H1 (cell line): ENCODE measurements at regions not wholly inside any gene's neighbourhood (a gene's known extent, or its start where the extent isn't known, plus 50 kb on each side); places are given as distances from the start of the nearest gene placed in this dataset.

ENCODE experiments used
- CTCF ChIA-PET: fragments of 300-600 bp; sonication (Branson Sonifier 250); formaldehyde crosslinking; loops from one replicate; lab custom pipeline; 2021; ENCODE audit not compliant: partially characterized antibody; lab: Charles Lee
- POLR2A ChIA-PET: fragments of 300-600 bp; sonication (Branson Sonifier 250); formaldehyde crosslinking; loops from one replicate; lab custom pipeline; 2021; ENCODE audit warnings: inconsistent platforms; ENCODE audit not compliant: partially characterized antibody; lab: Charles Lee
- DNase-seq, 2 experiments: peaks; one replicate each; pipeline versions ENCODE4 v3.0.0 to v3.0.0-alpha.2; 2010 to 2022; ENCODE audit warnings: low spot score in 2 of 2, low read depth in 1 of 2, mixed read lengths in 1 of 2
- FAIRE-seq: peaks from 2 replicates; lab custom pipeline; 2011; peaks lifted over from hg19 to GRCh38; lab: Jason Lieb, UNC
- H2AFZ ChIP-seq: 2 replicates; pipeline ENCODE4 v1.8.1; 2012; ENCODE audit warnings: low read length, inconsistent platforms
- H2AK5ac ChIP-seq: 2 replicates; pipeline ENCODE4 v1.6.1; 2013; ENCODE audit warnings: low read depth, low read length
- H2BK120ac ChIP-seq: replicated peaks from 2 replicates; pipeline ENCODE3; 2013; ENCODE audit warnings: low read depth, low read length, inconsistent platforms
- H2BK12ac ChIP-seq: 2 replicates; pipeline ENCODE4 v1.6.1; 2013; ENCODE audit warnings: low read depth, low read length
- H2BK15ac ChIP-seq: 2 replicates; pipeline ENCODE4 v1.6.1; 2013; ENCODE audit warnings: low read length
- H2BK20ac ChIP-seq: 2 replicates; pipeline ENCODE4 v1.6.1; 2013; ENCODE audit warnings: low read length
- H2BK5ac ChIP-seq: 2 replicates; pipeline ENCODE4 v1.6.1; 2013; ENCODE audit warnings: low read depth, low read length
- H3K14ac ChIP-seq: 2 replicates; pipeline ENCODE4 v1.6.1; 2013; ENCODE audit warnings: inconsistent platforms; ENCODE audit not compliant: insufficient read length
- H3K18ac ChIP-seq: 2 replicates; pipeline ENCODE4 v1.6.1; 2013; ENCODE audit warnings: low read length; ENCODE audit errors: extremely low read depth
- H3K23ac ChIP-seq: 2 replicates; pipeline ENCODE4 v1.6.1; 2013; ENCODE audit warnings: inconsistent platforms; ENCODE audit not compliant: insufficient read length
- H3K23me2 ChIP-seq: 2 replicates; pipeline ENCODE4 v1.6.1; 2013; ENCODE audit warnings: low read depth, low read length
- H3K27ac ChIP-seq: 2 replicates; pipeline ENCODE4 v1.6.1; 2011; ENCODE audit warnings: low read depth, low read length, inconsistent platforms
- H3K27me3 ChIP-seq, 4 experiments: replicated peaks in 1 of 4; 1 replicate in 1 of 4; 2 replicates in 3 of 4; pipeline versions ENCODE4 v1.6.1 to v1.8.1; 2011 to 2013; ENCODE audit warnings: low read length in 3 of 4, mild to moderate bottlenecking in 3 of 4, inconsistent platforms in 2 of 4, mixed read lengths in 2 of 4, moderate library complexity in 1 of 4; ENCODE audit not compliant: control insufficient read depth in 3 of 4, insufficient read depth in 3 of 4; ENCODE audit errors: extremely low read depth in 1 of 4
- H3K36me3 ChIP-seq, 4 experiments: 2 replicates each; pipeline versions ENCODE4 v1.6.1 to v1.8.1; 2011 to 2013; ENCODE audit warnings: mild to moderate bottlenecking in 4 of 4, low read length in 3 of 4, moderate library complexity in 2 of 4, control low read depth in 1 of 4, inconsistent platforms in 1 of 4; ENCODE audit not compliant: insufficient read depth in 4 of 4, control insufficient read depth in 2 of 4
- H3K4ac ChIP-seq: replicated peaks from 2 replicates; pipeline ENCODE3; 2013; ENCODE audit warnings: low read length, low read depth, mixed read lengths, inconsistent platforms; ENCODE audit not compliant: insufficient read length
- H3K4me1 ChIP-seq, 4 experiments: replicated peaks in 1 of 4; 1 replicate in 1 of 4; 2 replicates in 3 of 4; pipeline versions ENCODE4 v1.6.1 to v1.8.1; 2011 to 2013; ENCODE audit warnings: low read length in 3 of 4, inconsistent platforms in 2 of 4, mixed read lengths in 1 of 4; ENCODE audit not compliant: insufficient read depth in 4 of 4, control insufficient read depth in 3 of 4
- H3K4me2 ChIP-seq, 2 experiments: 2 replicates each; pipeline versions ENCODE4 v1.6.1 to v1.8.1; 2011 to 2013; ENCODE audit warnings: low read depth in 2 of 2, low read length in 2 of 2, control low read depth in 1 of 2, inconsistent platforms in 1 of 2, mild to moderate bottlenecking in 1 of 2; ENCODE audit not compliant: insufficient read depth in 1 of 2
- H3K4me3 ChIP-seq, 4 experiments: fragments of 200-600, 300-600 bp in 1 of 4; sonication (generic), shearing (Covaris generic), sonication (Bioruptor Twin) in 1 of 4; 2 replicates each; pipeline versions ENCODE4 v1.5.1 to v1.8.1; 2011 to 2016; ENCODE audit warnings: low read length in 4 of 4, low read depth in 3 of 4, control low read depth in 2 of 4, inconsistent platforms in 2 of 4, mild to moderate bottlenecking in 2 of 4, mixed read lengths in 1 of 4, moderate library complexity in 1 of 4; ENCODE audit not compliant: insufficient read depth in 2 of 4; ENCODE audit errors: extremely low read depth in 1 of 4
- H3K56ac ChIP-seq: replicated peaks from 2 replicates; pipeline ENCODE3; 2013; ENCODE audit warnings: low read depth, mild to moderate bottlenecking, mixed read lengths, low read length, inconsistent platforms; ENCODE audit not compliant: insufficient read length
- H3K79me1 ChIP-seq: 2 replicates; pipeline ENCODE4 v1.6.1; 2013; ENCODE audit warnings: low read depth, low read length, control low read depth
- H3K79me2 ChIP-seq, 2 experiments: 2 replicates each; pipeline versions ENCODE4 v1.6.1 to v1.8.1; 2012 to 2013; ENCODE audit warnings: low read length in 2 of 2, mild to moderate bottlenecking in 2 of 2, inconsistent platforms in 1 of 2; ENCODE audit not compliant: insufficient read depth in 2 of 2, control insufficient read depth in 1 of 2
- H3K9ac ChIP-seq, 4 experiments: replicated peaks in 1 of 4; 1 replicate in 1 of 4; 2 replicates in 3 of 4; pipeline versions ENCODE4 v1.6.1 to v1.8.1; 2011 to 2013; ENCODE audit warnings: low read depth in 3 of 4, low read length in 3 of 4, control low read depth in 2 of 4, mild to moderate bottlenecking in 2 of 4, moderate library complexity in 2 of 4, inconsistent platforms in 1 of 4; ENCODE audit errors: extremely low read depth in 1 of 4
- H3K9me3 ChIP-seq, 2 experiments: 2 replicates each; pipeline versions ENCODE4 v1.6.1 to v1.8.1; 2012 to 2013; ENCODE audit warnings: mild to moderate bottlenecking in 2 of 2, moderate library complexity in 2 of 2, control low read depth in 1 of 2, inconsistent platforms in 1 of 2, low read depth in 1 of 2, low read length in 1 of 2, mixed read lengths in 1 of 2; ENCODE audit not compliant: insufficient read depth in 2 of 2
- H4K20me1 ChIP-seq, 2 experiments: replicated peaks in 1 of 2; 2 replicates each; pipeline versions ENCODE3 to v1.8.1; 2011 to 2013; ENCODE audit warnings: inconsistent platforms in 2 of 2, low read length in 2 of 2, mild to moderate bottlenecking in 1 of 2; ENCODE audit not compliant: insufficient read depth in 2 of 2, control insufficient read depth in 1 of 2
- H4K5ac ChIP-seq: 2 replicates; pipeline ENCODE4 v1.6.1; 2013; ENCODE audit warnings: low read length, low read depth, mixed read lengths, inconsistent platforms; ENCODE audit not compliant: insufficient read length
- H4K8ac ChIP-seq: 2 replicates; pipeline ENCODE4 v1.8.0; 2013; ENCODE audit warnings: mild to moderate bottlenecking, moderate library complexity, low read length, inconsistent platforms; ENCODE audit not compliant: insufficient read depth; ENCODE audit errors: extremely low read depth
- H4K91ac ChIP-seq: replicated peaks from 2 replicates; pipeline ENCODE3; 2013; ENCODE audit warnings: low read length, mixed read lengths, inconsistent platforms; ENCODE audit not compliant: insufficient read length
- KDM4A ChIP-seq: IDR thresholded peaks from one replicate; pipeline ENCODE4 v1.7.1; 2012; ENCODE audit warnings: low read depth, mild to moderate bottlenecking, moderate library complexity, low read length, inconsistent platforms; ENCODE audit not compliant: severe bottlenecking
- SAP30 ChIP-seq: fragments of 300-600 bp; sonication (generic); IDR thresholded peaks from 2 replicates; pipeline ENCODE4 v1.7.1; 2012; ENCODE audit warnings: low read length, moderate library complexity, mild to moderate bottlenecking, inconsistent platforms; ENCODE audit not compliant: insufficient read depth, insufficient replicate concordance
- TAF1 ChIP-seq: IDR thresholded peaks from 2 replicates; pipeline ENCODE4 v1.6.1; 2011; ENCODE audit warnings: mild to moderate bottlenecking, low read depth, low read length
- WGBS, 2 experiments: shearing (Covaris generic) in 1 of 2; methylation state at CpG; one replicate each; pipeline versions ENCODE4 v1.1.6 to v1.1.7; 2013 to 2015; ENCODE audit warnings: low lambda C conversion rate in 2 of 2, mixed read lengths in 2 of 2, inconsistent platforms in 1 of 2, low coverage in 1 of 2, missing lambda C conversion rate in 1 of 2; ENCODE audit not compliant: insufficient replicate concordance in 2 of 2, insufficient coverage in 1 of 2, insufficient read length in 1 of 2; ENCODE audit errors: extremely low coverage in 1 of 2, missing lambda C conversion rate in 1 of 2; 5-methylcytosine and 5-hydroxymethylcytosine counted together

DNA sequence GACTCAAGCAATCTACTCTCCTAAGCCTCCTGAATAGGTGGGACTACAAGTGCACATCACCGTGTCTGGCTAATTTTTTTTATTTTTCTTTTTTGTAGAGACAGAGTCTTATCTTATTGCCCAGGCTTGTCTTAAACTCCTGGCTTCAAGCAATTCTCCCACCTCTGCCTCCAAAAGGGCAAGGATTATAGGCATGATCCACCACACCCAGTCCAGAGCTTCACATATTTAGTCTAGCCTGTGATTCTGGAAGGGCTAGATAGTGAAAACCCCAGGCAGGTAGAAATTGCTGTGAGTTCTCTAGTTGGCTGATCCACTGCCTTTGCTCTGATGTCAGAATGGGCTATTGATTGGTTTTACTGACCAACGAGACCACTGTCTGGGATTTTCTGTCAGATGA is 854.6 kb upstream of the MIR17HG start:
- H2AFZ ChIP-seq, result no peak overlapping the region
- 78% methylated on average over 2 of the region's 2 CpGs; no CpG with 5 or more reads in 1 of the 2 experiments for WGBS, 2 experiments
- H3K9ac ChIP-seq, result no peak overlapping the region
- no peaks in the 10 kb centered on the region for H4K20me1 ChIP-seq
- H4K8ac ChIP-seq, result no peak overlapping the region
- no peak overlapping the region for H3K56ac ChIP-seq
- DNase-seq (no peak), FAIRE-seq (no peak)
- H3K36me3 ChIP-seq, result no peaks in the 10 kb centered on the region
- no peaks in the 10 kb centered on the region for H3K79me2 ChIP-seq
- no peak overlapping the region for H4K5ac ChIP-seq
- no peak overlapping the region for H3K4ac ChIP-seq
- no peaks in the 10 kb centered on the region for H3K23me2 ChIP-seq
- H4K91ac ChIP-seq, result no peak overlapping the region
- no peak overlapping the region for H3K18ac ChIP-seq
- no peak overlapping the region for H3K4me2 ChIP-seq
- H3K27me3 ChIP-seq, result no peaks in the 10 kb centered on the region
- no peak overlapping the region for H3K27ac ChIP-seq
- H3K9me3 ChIP-seq, result peaks cover 0 to 6% of the 10 kb centered on the region in 2 experiments; a peak in 1 of 4 replicates
- H2BK20ac ChIP-seq, result no peak overlapping the region
- H3K14ac ChIP-seq, result no peak overlapping the region
- H3K79me1 ChIP-seq, result no peaks in the 10 kb centered on the region
- ChIA-PET POLR2A (no interaction called here), CTCF (interaction anchor here (0.8 kb wide), 1 partner anchor 374 kb away, joined by 3 read pairs; no protein-coding TSS in a partner anchor)
- H3K4me3 ChIP-seq, result no peak overlapping the region
- no peak overlapping the region for H3K23ac ChIP-seq
- H2AK5ac ChIP-seq, result no peak overlapping the region
- H3K4me1 ChIP-seq, result no peaks in the 10 kb centered on the region
- H2BK120ac ChIP-seq, result no peak overlapping the region
- H2BK12ac ChIP-seq, result no peak overlapping the region
- no peak overlapping the region for H2BK15ac ChIP-seq
- H2BK5ac ChIP-seq, result no peak overlapping the region
- TF ChIP-seq KDM4A (no peak), SAP30 (no peak), TAF1 (no peak)
